SK-N-SH treated with all-trans-retinoic acid at 6 μM for 48 hours (cell line): ENCODE measurements at regions not wholly inside any gene's neighbourhood (a gene's known extent, or its start where the extent isn't known, plus 50 kb on each side); places are given as distances from the start of the nearest gene placed in this dataset.

ENCODE experiments used
- ARNTL ChIP-seq: fragments of 450-650 bp; formaldehyde crosslinking; IDR thresholded peaks from 2 replicates; pipeline ENCODE4 v1.5.0; 2020; ENCODE audit warnings: low read depth, mild to moderate bottlenecking, moderate library complexity, borderline replicate concordance
- ESRRG ChIP-seq: fragments of 250-450 bp; sonication (Bioruptor Pico); IDR thresholded peaks from 2 replicates; pipeline ENCODE4 v1.6.1; 2021; ENCODE audit warnings: mild to moderate bottlenecking
- ISL1 ChIP-seq: fragments of 250-450 bp; sonication (Bioruptor Pico); IDR thresholded peaks from 2 replicates; pipeline ENCODE4 v2.1.2; 2022; ENCODE audit warnings: mild to moderate bottlenecking, moderate library complexity
- OSR1 ChIP-seq: fragments of 250-450 bp; sonication (Bioruptor Pico); IDR thresholded peaks from 2 replicates; pipeline ENCODE4 v1.8.0; 2022; ENCODE audit warnings: moderate library complexity, mild to moderate bottlenecking, inconsistent platforms
- RARB ChIP-seq: fragments of 250-450 bp; sonication (Bioruptor Pico); IDR thresholded peaks from 2 replicates; pipeline ENCODE4 v1.8.0; 2021; ENCODE audit warnings: mild to moderate bottlenecking, moderate library complexity
- TCF4 ChIP-seq: fragments of 250-450 bp; sonication (Bioruptor Pico); IDR thresholded peaks from 2 replicates; pipeline ENCODE4 v1.8.0; 2021; ENCODE audit warnings: mild to moderate bottlenecking, moderate library complexity, borderline replicate concordance
- TOX ChIP-seq: fragments of 250-450 bp; sonication (Bioruptor Pico); IDR thresholded peaks from 2 replicates; pipeline ENCODE4 v1.8.0; 2021; ENCODE audit warnings: mild to moderate bottlenecking, moderate library complexity, borderline replicate concordance
- ZFP3 ChIP-seq: fragments of 250-450 bp; sonication (Bioruptor Pico); IDR thresholded peaks from 2 replicates; pipeline ENCODE4 v1.5.0; 2020; ENCODE audit warnings: mild to moderate bottlenecking, moderate library complexity
- ZNF8 ChIP-seq: fragments of 450-650 bp; formaldehyde crosslinking; IDR thresholded peaks from 2 replicates; pipeline ENCODE4 v1.5.0; 2020; ENCODE audit warnings: mild to moderate bottlenecking, moderate library complexity
- TF ChIP-seq, protein P1 (sequence below): fragments of 250-450 bp; sonication (Bioruptor Pico); IDR thresholded peaks from 2 replicates; pipeline ENCODE4 v1.8.0; 2020; ENCODE audit warnings: mild to moderate bottlenecking, moderate library complexity, borderline replicate concordance

DNA sequence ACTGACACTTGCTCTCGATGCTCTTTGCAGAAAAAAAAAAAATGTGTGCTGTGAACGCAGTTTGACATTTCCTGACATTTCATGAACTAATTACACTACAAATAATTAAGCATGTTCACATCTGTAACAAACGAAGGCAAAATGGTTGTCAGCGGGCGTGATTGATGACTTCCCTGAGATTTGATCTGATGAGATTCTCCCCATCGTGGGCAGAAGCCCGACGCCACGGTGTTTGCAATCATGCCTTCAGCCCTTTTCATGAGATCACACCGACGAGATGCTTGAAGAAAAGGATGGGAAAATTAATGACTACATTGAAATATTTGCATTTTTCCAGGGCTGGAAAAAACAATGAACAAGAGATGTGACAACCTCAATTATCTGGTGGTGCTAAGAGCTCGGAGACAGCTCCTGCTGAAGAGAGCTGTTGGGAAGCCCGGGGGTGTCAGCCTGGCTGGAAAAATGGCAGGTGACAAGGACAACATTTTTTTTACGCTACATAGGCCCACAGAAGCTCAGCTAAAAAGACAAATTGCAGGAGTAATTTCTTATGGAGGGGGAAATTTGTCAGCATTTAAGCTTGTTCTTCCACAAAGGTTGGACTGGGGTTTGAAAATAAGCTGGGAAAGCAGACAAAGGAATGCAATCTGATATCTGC, 259.4 kb upstream of the IRX3 start:
- TF ChIP-seq ISL1 (CRISPR knock-in tag) (no peak), RARB (CRISPR knock-in tag) (no peak), ZFP3 (CRISPR knock-in tag) (no peak), TCF4 (no peak), ZNF8 (CRISPR knock-in tag) (no peak), TOX (CRISPR knock-in tag) (no peak), ESRRG (no peak), ARNTL (CRISPR knock-in tag) (no peak), OSR1 (no peak)
- TF ChIP-seq, protein P1, sequence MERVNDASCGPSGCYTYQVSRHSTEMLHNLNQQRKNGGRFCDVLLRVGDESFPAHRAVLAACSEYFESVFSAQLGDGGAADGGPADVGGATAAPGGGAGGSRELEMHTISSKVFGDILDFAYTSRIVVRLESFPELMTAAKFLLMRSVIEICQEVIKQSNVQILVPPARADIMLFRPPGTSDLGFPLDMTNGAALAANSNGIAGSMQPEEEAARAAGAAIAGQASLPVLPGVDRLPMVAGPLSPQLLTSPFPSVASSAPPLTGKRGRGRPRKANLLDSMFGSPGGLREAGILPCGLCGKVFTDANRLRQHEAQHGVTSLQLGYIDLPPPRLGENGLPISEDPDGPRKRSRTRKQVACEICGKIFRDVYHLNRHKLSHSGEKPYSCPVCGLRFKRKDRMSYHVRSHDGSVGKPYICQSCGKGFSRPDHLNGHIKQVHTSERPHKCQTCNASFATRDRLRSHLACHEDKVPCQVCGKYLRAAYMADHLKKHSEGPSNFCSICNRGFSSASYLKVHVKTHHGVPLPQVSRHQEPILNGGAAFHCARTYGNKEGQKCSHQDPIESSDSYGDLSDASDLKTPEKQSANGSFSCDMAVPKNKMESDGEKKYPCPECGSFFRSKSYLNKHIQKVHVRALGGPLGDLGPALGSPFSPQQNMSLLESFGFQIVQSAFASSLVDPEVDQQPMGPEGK (CRISPR knock-in tag), result no peak
